DND-41 (cell line): ENCODE measurements at regions not wholly inside any gene's neighbourhood (a gene's known extent, or its start where the extent isn't known, plus 50 kb on each side); places are given as distances from the start of the nearest gene placed in this dataset.

Source experiments
- ATAC-seq: fragments of 200-7000 bp; cut with Tn5 transposase; 3 replicates; pipeline ENCODE4 v1.9.1; 2021; ENCODE audit warnings: low read depth; ENCODE audit not compliant: insufficient read depth
- DNase-seq: peaks from one replicate; pipeline ENCODE4 v3.0.0-alpha.2; 2020
- H2AFZ ChIP-seq: 2 replicates; pipeline ENCODE4 v1.6.0; 2012; ENCODE audit warnings: low read depth, low read length
- H3K27ac ChIP-seq: 2 replicates; pipeline ENCODE4 v1.5.1; 2012; ENCODE audit warnings: low read length, inconsistent platforms
- H3K27me3 ChIP-seq: fragments of 200-600 bp; sonication (generic); 2 replicates; pipeline ENCODE4 v1.6.0; 2012; ENCODE audit warnings: low read length, mild to moderate bottlenecking, inconsistent platforms; ENCODE audit not compliant: insufficient read depth, poor library complexity
- H3K36me3 ChIP-seq: 2 replicates; pipeline ENCODE4 v1.5.1; 2012; ENCODE audit warnings: low read length, inconsistent platforms; ENCODE audit not compliant: insufficient read depth
- H3K4me1 ChIP-seq: 2 replicates; pipeline ENCODE4 v1.5.1; 2012; ENCODE audit warnings: mild to moderate bottlenecking, low read length; ENCODE audit not compliant: insufficient read depth
- H3K4me2 ChIP-seq: 2 replicates; pipeline ENCODE4 v1.6.0; 2012; ENCODE audit warnings: mild to moderate bottlenecking, moderate library complexity, low read length, inconsistent platforms; ENCODE audit not compliant: insufficient read depth
- H3K4me3 ChIP-seq, 2 experiments: fragments of 200-600 bp in 1 of 2; shearing (Covaris generic) in 1 of 2; 2 replicates each; pipeline ENCODE4 v1.5.1; 2012 to 2016; ENCODE audit warnings: inconsistent platforms in 2 of 2, low read length in 2 of 2, mild to moderate bottlenecking in 2 of 2, low read depth in 1 of 2, moderate library complexity in 1 of 2
- H3K79me2 ChIP-seq: 2 replicates; pipeline ENCODE4 v1.6.0; 2012; ENCODE audit warnings: low read length, inconsistent platforms; ENCODE audit not compliant: insufficient read depth
- H3K9ac ChIP-seq: 2 replicates; pipeline ENCODE4 v1.6.0; 2012; ENCODE audit warnings: low read depth, mild to moderate bottlenecking, inconsistent platforms, low read length, moderate library complexity
- H3K9me3 ChIP-seq: 2 replicates; pipeline ENCODE4 v1.5.1; 2012; ENCODE audit warnings: low read length, moderate library complexity, mild to moderate bottlenecking, inconsistent platforms; ENCODE audit not compliant: insufficient read depth, severe bottlenecking
- H4K20me1 ChIP-seq: 2 replicates; pipeline ENCODE4 v1.6.0; 2012; ENCODE audit warnings: low read length; ENCODE audit not compliant: insufficient read depth
- EZH2 ChIP-seq: IDR thresholded peaks from 3 replicates; pipeline ENCODE4 v1.6.1; 2012; ENCODE audit warnings: borderline replicate concordance, low read depth, mild to moderate bottlenecking, moderate library complexity, low read length, inconsistent platforms; ENCODE audit not compliant: severe bottlenecking
- TF ChIP-seq, protein P1 (sequence below): IDR thresholded peaks from 2 replicates; pipeline ENCODE4 v1.5.1; 2012; ENCODE audit warnings: borderline replicate concordance, low read length, moderate library complexity, mild to moderate bottlenecking; ENCODE audit not compliant: poor library complexity, severe bottlenecking; ENCODE audit errors: extremely low read depth

DNA sequence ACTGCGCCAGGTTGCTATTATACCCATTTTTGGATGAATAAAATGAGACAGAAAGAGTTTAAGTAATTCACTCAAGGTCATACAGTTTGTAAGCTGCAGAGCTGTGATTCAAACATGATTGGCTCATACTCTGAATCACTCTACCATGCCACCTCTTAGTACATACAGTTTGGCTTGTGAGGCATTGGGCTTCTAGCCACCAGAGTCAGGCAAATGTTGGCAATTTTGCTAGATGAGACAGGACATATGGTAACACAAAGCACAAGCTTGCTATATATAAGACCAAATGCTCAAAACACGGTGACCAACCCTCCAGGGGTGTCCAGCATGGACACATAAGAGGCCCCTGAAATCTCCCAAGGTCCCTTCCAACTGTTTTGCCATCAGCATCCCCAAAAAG lies 236.0 kb upstream of the IRX5 start:
- ATAC-seq = no peak
- no peak overlapping the region for H3K9ac ChIP-seq

DNA sequence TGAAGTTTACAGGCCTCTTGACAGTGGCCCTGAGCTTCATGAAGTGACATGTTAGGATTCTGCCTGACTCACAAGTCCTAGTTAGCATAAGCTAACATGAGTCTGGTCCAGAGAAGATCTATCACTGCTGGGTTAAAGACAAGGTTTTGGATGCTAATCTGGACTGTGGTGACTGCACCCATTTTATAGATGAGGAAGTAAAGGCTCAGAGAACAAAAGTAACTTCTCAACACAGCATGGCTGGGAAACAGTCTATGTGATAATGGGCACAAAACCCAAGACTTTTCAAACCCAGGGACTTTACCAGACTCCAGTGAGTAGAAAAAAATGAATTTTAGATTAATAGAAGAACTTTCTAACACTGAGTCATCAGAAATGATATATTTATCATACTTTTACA lies 236.8 kb upstream of the IRX5 start:
- H3K4me3 ChIP-seq = no peak overlapping the region
- H3K4me1 ChIP-seq = no peaks in the 10 kb centered on the region
- H3K36me3 ChIP-seq = no peaks in the 10 kb centered on the region
- no peaks in the 10 kb centered on the region for H3K79me2 ChIP-seq
- TF ChIP-seq, protein P1, sequence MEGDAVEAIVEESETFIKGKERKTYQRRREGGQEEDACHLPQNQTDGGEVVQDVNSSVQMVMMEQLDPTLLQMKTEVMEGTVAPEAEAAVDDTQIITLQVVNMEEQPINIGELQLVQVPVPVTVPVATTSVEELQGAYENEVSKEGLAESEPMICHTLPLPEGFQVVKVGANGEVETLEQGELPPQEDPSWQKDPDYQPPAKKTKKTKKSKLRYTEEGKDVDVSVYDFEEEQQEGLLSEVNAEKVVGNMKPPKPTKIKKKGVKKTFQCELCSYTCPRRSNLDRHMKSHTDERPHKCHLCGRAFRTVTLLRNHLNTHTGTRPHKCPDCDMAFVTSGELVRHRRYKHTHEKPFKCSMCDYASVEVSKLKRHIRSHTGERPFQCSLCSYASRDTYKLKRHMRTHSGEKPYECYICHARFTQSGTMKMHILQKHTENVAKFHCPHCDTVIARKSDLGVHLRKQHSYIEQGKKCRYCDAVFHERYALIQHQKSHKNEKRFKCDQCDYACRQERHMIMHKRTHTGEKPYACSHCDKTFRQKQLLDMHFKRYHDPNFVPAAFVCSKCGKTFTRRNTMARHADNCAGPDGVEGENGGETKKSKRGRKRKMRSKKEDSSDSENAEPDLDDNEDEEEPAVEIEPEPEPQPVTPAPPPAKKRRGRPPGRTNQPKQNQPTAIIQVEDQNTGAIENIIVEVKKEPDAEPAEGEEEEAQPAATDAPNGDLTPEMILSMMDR = no peak
- TF ChIP-seq EZH2 = no peak
- H4K20me1 ChIP-seq = no peaks in the 10 kb centered on the region
- no peak overlapping the region for H3K27ac ChIP-seq
- no peak overlapping the region for H2AFZ ChIP-seq
- H3K9ac ChIP-seq = no peak overlapping the region
- no peak overlapping the region for H3K4me2 ChIP-seq
- no peaks in the 10 kb centered on the region for H3K9me3 ChIP-seq
- H3K27me3 ChIP-seq = no peaks in the 10 kb centered on the region
- no peak for DNase-seq
- ATAC-seq = no peak

More for the DNA sequence above, 236.0 kb upstream of the IRX5 start:
- no peaks in the 10 kb centered on the region for H4K20me1 ChIP-seq
- no peak overlapping the region for H2AFZ ChIP-seq
- H3K79me2 ChIP-seq = no peaks in the 10 kb centered on the region
- TF ChIP-seq, protein P1 = no peak
- TF ChIP-seq EZH2 = no peak
- H3K27ac ChIP-seq = no peak overlapping the region
- no peak for DNase-seq
- H3K4me2 ChIP-seq = no peak overlapping the region
- no peaks in the 10 kb centered on the region for H3K36me3 ChIP-seq
- H3K9me3 ChIP-seq = no peaks in the 10 kb centered on the region
- no peaks in the 10 kb centered on the region for H3K27me3 ChIP-seq
- H3K4me1 ChIP-seq = no peaks in the 10 kb centered on the region
- H3K4me3 ChIP-seq = no peak overlapping the region

DNA sequence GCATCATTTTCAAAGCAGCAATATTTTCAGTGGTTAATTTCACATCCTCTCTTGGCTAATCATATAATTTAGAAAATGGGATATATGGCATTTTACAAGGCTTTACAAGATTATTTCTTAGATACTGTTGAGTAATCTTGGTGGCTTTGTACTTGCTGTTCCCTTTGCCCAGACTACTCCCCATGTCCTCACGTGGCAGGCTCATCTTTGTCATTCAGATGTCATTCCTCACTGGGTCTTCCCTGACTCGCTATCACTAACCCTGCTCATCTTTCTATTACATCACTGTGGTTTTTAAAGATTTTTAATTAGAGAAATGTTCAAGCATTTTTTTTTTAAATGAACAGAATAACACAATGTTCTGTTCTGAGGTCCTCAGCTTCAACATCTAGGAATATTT lies 240.0 kb upstream of the IRX5 start:
- Histone ChIP-seq H3K79me2 (no peaks in the 10 kb centered on the region), H3K27me3 (no peaks in the 10 kb centered on the region), H3K4me2 (no peak overlapping the region), H2AFZ (no peak overlapping the region), H3K27ac (no peak overlapping the region), H3K36me3 (no peaks in the 10 kb centered on the region), H3K4me3 (no peak overlapping the region), H4K20me1 (no peaks in the 10 kb centered on the region), H3K4me1 (no peaks in the 10 kb centered on the region), H3K9me3 (no peaks in the 10 kb centered on the region), H3K9ac (no peak overlapping the region)
- TF ChIP-seq, protein P1 = no peak
- no peak for TF ChIP-seq EZH2
- no peak for ATAC-seq
- no peak for DNase-seq

DNA sequence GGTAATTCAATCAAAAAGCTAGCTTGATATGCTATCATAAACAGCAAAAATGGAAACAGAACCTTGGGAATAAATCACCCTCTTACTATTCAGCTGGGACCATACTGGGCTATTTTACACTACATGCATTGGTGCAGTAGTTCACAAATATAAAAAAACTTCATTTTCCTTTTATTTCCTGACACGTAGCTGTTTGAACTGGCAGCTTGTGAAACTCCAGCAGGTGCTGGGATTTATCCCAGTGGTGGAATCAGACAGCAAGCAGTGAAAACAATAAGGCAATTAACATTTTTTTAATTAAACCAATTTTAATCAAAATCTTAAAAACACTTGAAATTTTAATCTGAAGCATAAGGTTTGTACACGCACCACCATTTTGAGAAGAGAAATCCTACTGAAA lies 240.4 kb upstream of the IRX5 start:
- no peak overlapping the region for H3K27ac ChIP-seq
- TF ChIP-seq EZH2 = no peak
- TF ChIP-seq, protein P1 = no peak
- DNase-seq (no peak), ATAC-seq (no peak)
- H4K20me1 ChIP-seq = no peaks in the 10 kb centered on the region
- H3K4me2 ChIP-seq = no peak overlapping the region
- no peak overlapping the region for H2AFZ ChIP-seq
- no peak overlapping the region for H3K4me3 ChIP-seq
- no peaks in the 10 kb centered on the region for H3K4me1 ChIP-seq
- H3K79me2 ChIP-seq = no peaks in the 10 kb centered on the region
- no peaks in the 10 kb centered on the region for H3K9me3 ChIP-seq
- no peaks in the 10 kb centered on the region for H3K27me3 ChIP-seq
- H3K9ac ChIP-seq = no peak overlapping the region
- no peaks in the 10 kb centered on the region for H3K36me3 ChIP-seq
